Mesenchymal stem cell (in vitro differentiated cells and primary cell): ENCODE measurements at regions not wholly inside any gene's neighbourhood (a gene's known extent, or its start where the extent isn't known, plus 50 kb on each side); places are given as distances from the start of the nearest gene placed in this dataset.

ENCODE experiments used
- DNase-seq: peaks from one replicate; pipeline ENCODE4 v3.0.0-alpha.2; 2013
- H2AFZ ChIP-seq: one replicate; pipeline ENCODE4 v1.6.1; 2013; ENCODE audit warnings: low read depth, mild to moderate bottlenecking, control low read depth, inconsistent platforms, low read length, moderate library complexity
- H2AK5ac ChIP-seq: 2 replicates; pipeline ENCODE4 v1.6.1; 2013; ENCODE audit warnings: low read length, moderate library complexity, mild to moderate bottlenecking, inconsistent platforms; ENCODE audit not compliant: severe bottlenecking
- H2BK120ac ChIP-seq: one replicate; pipeline ENCODE4 v1.6.1; 2013; ENCODE audit warnings: low read depth, mild to moderate bottlenecking, inconsistent platforms, low read length, moderate library complexity
- H2BK12ac ChIP-seq, 2 experiments: one replicate each; pipeline ENCODE4 v1.6.1; 2013; ENCODE audit warnings: inconsistent platforms in 2 of 2, low read length in 2 of 2, mild to moderate bottlenecking in 2 of 2, moderate library complexity in 2 of 2, control low read depth in 1 of 2
- H2BK15ac ChIP-seq: one replicate; pipeline ENCODE4 v1.6.1; 2013; ENCODE audit warnings: mild to moderate bottlenecking, low read depth, inconsistent platforms; ENCODE audit not compliant: poor library complexity, severe bottlenecking
- H2BK5ac ChIP-seq: 2 replicates; pipeline ENCODE4 v1.6.1; 2013; ENCODE audit warnings: low read depth, mild to moderate bottlenecking, low read length, control low read depth, inconsistent platforms; ENCODE audit not compliant: poor library complexity, severe bottlenecking
- H3K14ac ChIP-seq, 2 experiments: one replicate each; pipeline ENCODE4 v1.6.1; 2013; ENCODE audit warnings: inconsistent platforms in 2 of 2, low read length in 2 of 2, control low read depth in 1 of 2, mild to moderate bottlenecking in 1 of 2, moderate library complexity in 1 of 2
- H3K18ac ChIP-seq, 2 experiments: one replicate each; pipeline ENCODE4 v1.6.1; 2013; ENCODE audit warnings: inconsistent platforms in 2 of 2, low read length in 2 of 2, control low read depth in 1 of 2, low read depth in 1 of 2, mild to moderate bottlenecking in 1 of 2
- H3K23ac ChIP-seq, 2 experiments: one replicate each; pipeline ENCODE4 v1.6.1; 2013; ENCODE audit warnings: inconsistent platforms in 2 of 2, low read length in 2 of 2, mild to moderate bottlenecking in 2 of 2, moderate library complexity in 2 of 2, control low read depth in 1 of 2
- H3K27ac ChIP-seq: 2 replicates; pipeline ENCODE4 v1.5.1; 2013; ENCODE audit warnings: mild to moderate bottlenecking, moderate library complexity, low read length, control low read depth, inconsistent platforms; ENCODE audit not compliant: poor library complexity, severe bottlenecking
- H3K27me3 ChIP-seq, 2 experiments: 2 replicates each; pipeline versions ENCODE4 v1.6.1 to v1.7.0; 2013; ENCODE audit warnings: low read length in 2 of 2, mild to moderate bottlenecking in 2 of 2, moderate library complexity in 2 of 2, control low read depth in 1 of 2, inconsistent platforms in 1 of 2; ENCODE audit not compliant: control insufficient read depth in 1 of 2, insufficient read depth in 1 of 2
- H3K36me3 ChIP-seq, 2 experiments: 2 replicates each; pipeline versions ENCODE4 v1.6.1 to v1.7.0; 2013; ENCODE audit warnings: low read length in 2 of 2, control low read depth in 1 of 2, inconsistent platforms in 1 of 2, low read depth in 1 of 2, mild to moderate bottlenecking in 1 of 2; ENCODE audit not compliant: insufficient read depth in 2 of 2, control insufficient read depth in 1 of 2
- H3K4ac ChIP-seq, 2 experiments: one replicate each; pipeline ENCODE4 v1.6.1; 2013; ENCODE audit warnings: inconsistent platforms in 2 of 2, low read length in 2 of 2, mild to moderate bottlenecking in 2 of 2, moderate library complexity in 2 of 2, control low read depth in 1 of 2, low read depth in 1 of 2
- H3K4me1 ChIP-seq: 2 replicates; pipeline ENCODE4 v1.6.1; 2013; ENCODE audit warnings: low read depth, low read length, control low read depth; ENCODE audit not compliant: control insufficient read depth, insufficient read depth
- H3K4me2 ChIP-seq: 2 replicates; pipeline ENCODE4 v1.6.1; 2013; ENCODE audit warnings: low read length, mild to moderate bottlenecking, inconsistent platforms; ENCODE audit not compliant: poor library complexity, severe bottlenecking
- H3K4me3 ChIP-seq, 2 experiments: 2 replicates each; pipeline versions ENCODE4 v1.5.1 to v1.7.0; 2013; ENCODE audit warnings: low read length in 2 of 2, mild to moderate bottlenecking in 2 of 2, control low read depth in 1 of 2, low read depth in 1 of 2; ENCODE audit not compliant: insufficient read depth in 1 of 2
- H3K79me1 ChIP-seq: replicated peaks from 2 replicates; pipeline ENCODE4 v1.6.1; 2013; ENCODE audit warnings: mild to moderate bottlenecking, control low read depth, low read length, inconsistent platforms; ENCODE audit not compliant: poor library complexity, severe bottlenecking
- H3K9ac ChIP-seq: 2 replicates; pipeline ENCODE4 v1.7.0; 2013; ENCODE audit warnings: mild to moderate bottlenecking, low read length, moderate library complexity
- H3K9me3 ChIP-seq: 2 replicates; pipeline ENCODE4 v1.7.0; 2013; ENCODE audit warnings: mild to moderate bottlenecking, low read length; ENCODE audit not compliant: control insufficient read depth
- H4K8ac ChIP-seq: one replicate; pipeline ENCODE4 v1.6.1; 2013; ENCODE audit warnings: inconsistent platforms, mild to moderate bottlenecking, low read length, moderate library complexity
- H4K91ac ChIP-seq: one replicate; pipeline ENCODE4 v1.6.1; 2013; ENCODE audit warnings: mild to moderate bottlenecking, low read length, inconsistent platforms
- WGBS: methylation state at CpG from one replicate; pipeline ENCODE4 v1.1.7; 2013; ENCODE audit warnings: mixed read lengths; 5-methylcytosine and 5-hydroxymethylcytosine counted together

- Histone ChIP-seq H3K4me2 (no peak overlapping the region), H2BK120ac (peak overlapping the region; percentile 35), H3K36me3 (no peaks in the 10 kb centered on the region), H3K23ac (no peak overlapping the region), H4K8ac (peak overlapping the region; percentile 85), H4K91ac (peak overlapping the region; percentile 97), H2AFZ (no peak overlapping the region), H3K14ac (peak overlapping the region in 1 of 2 experiments; percentile 93), H2AK5ac (no peak overlapping the region), H3K4ac (peak overlapping the region; percentile 71 to 89), H2BK15ac (no peak overlapping the region), H3K27me3 (peaks cover 0 to 15% of the 10 kb centered on the region in 2 experiments), H3K18ac (peak overlapping the region; percentile 77 to 86), H2BK12ac (peak overlapping the region; percentile 71 to 100), H3K27ac (no peak overlapping the region), H3K9ac (peak overlapping the region; percentile 39), H3K4me1 (peaks cover 6% of the 10 kb centered on the region), H3K9me3 (no peaks in the 10 kb centered on the region), H3K79me1 (no peaks in the 10 kb centered on the region), H3K4me3 (no peak overlapping the region), H2BK5ac (no peak overlapping the region)
- WGBS = 82% methylated on average over 8 of the region's 9 CpGs
- DNase-seq = no peak
Measured at GRCh38 chr10:43904844-43905243, 256.2 kb upstream of the ZNF32 start.

- peak overlapping the region; percentile 22 to 71 for H3K4ac ChIP-seq
- H3K4me3 ChIP-seq = no peak overlapping the region
- peak overlapping the region; percentile 97 for H2BK15ac ChIP-seq
- no peak for DNase-seq
- H3K4me2 ChIP-seq = no peak overlapping the region
- peaks cover 0 to 15% of the 10 kb centered on the region in 2 experiments for H3K27me3 ChIP-seq
- no peak overlapping the region for H2BK5ac ChIP-seq
- H3K18ac ChIP-seq = peak overlapping the region; percentile 55 to 86
- peak overlapping the region; percentile 85 for H4K8ac ChIP-seq
- no peak overlapping the region for H3K27ac ChIP-seq
- H2BK12ac ChIP-seq = peak overlapping the region; percentile 71 to 87
- no peaks in the 10 kb centered on the region for H3K36me3 ChIP-seq
- H2AK5ac ChIP-seq = no peak overlapping the region
- peak overlapping the region; percentile 84 for H4K91ac ChIP-seq
- no peaks in the 10 kb centered on the region for H3K9me3 ChIP-seq
- H3K9ac ChIP-seq = no peak overlapping the region
- H3K79me1 ChIP-seq = no peaks in the 10 kb centered on the region
- H3K4me1 ChIP-seq = peaks cover 6% of the 10 kb centered on the region
- no peak overlapping the region for H3K23ac ChIP-seq
- H2BK120ac ChIP-seq = peak overlapping the region; percentile 35
- 81% methylated on average over 7 of the region's 7 CpGs for WGBS
- no peak overlapping the region for H3K14ac ChIP-seq
- H2AFZ ChIP-seq = no peak overlapping the region
Measured at GRCh38 chr10:43904301-43904700, 255.6 kb upstream of the ZNF32 start.

- H3K79me1 ChIP-seq = no peaks in the 10 kb centered on the region
- peak overlapping the region in 1 of 2 experiments; percentile 61 for H3K14ac ChIP-seq
- no peak overlapping the region for H2BK15ac ChIP-seq
- no peak overlapping the region for H2BK120ac ChIP-seq
- H3K4me3 ChIP-seq = no peak overlapping the region
- no peak overlapping the region for H3K18ac ChIP-seq
- no peak overlapping the region for H2AK5ac ChIP-seq
- H4K91ac ChIP-seq = peak overlapping the region; percentile 53
- H3K9me3 ChIP-seq = no peaks in the 10 kb centered on the region
- peaks cover 10% of the 10 kb centered on the region for H3K4me1 ChIP-seq
- 92% methylated on average over 7 of the region's 7 CpGs for WGBS
- H3K9ac ChIP-seq = no peak overlapping the region
- H2AFZ ChIP-seq = no peak overlapping the region
- no peak overlapping the region for H3K4me2 ChIP-seq
- no peak for DNase-seq
- H2BK5ac ChIP-seq = no peak overlapping the region
- no peak overlapping the region for H3K23ac ChIP-seq
- H3K4ac ChIP-seq = no peak overlapping the region
- H4K8ac ChIP-seq = peak overlapping the region; percentile 13
- H3K27me3 ChIP-seq = peaks cover 0 to 15% of the 10 kb centered on the region in 2 experiments
- no peak overlapping the region for H3K27ac ChIP-seq
- peak overlapping the region in 1 of 2 experiments; percentile 82 for H2BK12ac ChIP-seq
- H3K36me3 ChIP-seq = no peaks in the 10 kb centered on the region
Measured at GRCh38 chr10:43903451-43903850, 254.8 kb upstream of the ZNF32 start.

- Histone ChIP-seq H3K4ac (no peak overlapping the region), H3K9me3 (no peaks in the 10 kb centered on the region), H3K4me3 (no peak overlapping the region), H2AK5ac (no peak overlapping the region), H3K4me1 (peaks cover 10% of the 10 kb centered on the region), H3K79me1 (no peaks in the 10 kb centered on the region), H2BK5ac (no peak overlapping the region), H3K27me3 (peaks cover 0 to 15% of the 10 kb centered on the region in 2 experiments), H4K8ac (no peak overlapping the region), H2BK120ac (no peak overlapping the region), H2BK15ac (no peak overlapping the region), H3K9ac (no peak overlapping the region), H3K4me2 (no peak overlapping the region), H3K14ac (no peak overlapping the region), H4K91ac (peak overlapping the region; percentile 9), H2AFZ (no peak overlapping the region), H3K23ac (no peak overlapping the region), H3K18ac (no peak overlapping the region), H2BK12ac (peak overlapping the region in 1 of 2 experiments; percentile 70), H3K36me3 (no peaks in the 10 kb centered on the region), H3K27ac (no peak overlapping the region)
- WGBS = 99% methylated on average over 4 of the region's 4 CpGs
- DNase-seq = no peak
Measured at GRCh38 chr10:43902842-43903241, 254.2 kb upstream of the ZNF32 start.
